ENCODE measurements at regions not wholly inside any gene's neighbourhood (a gene's known extent, or its start where the extent isn't known, plus 50 kb on each side); places are given as distances from the start of the nearest gene placed in this dataset.

GRCh38 chr4:177595386-177595785 lies 153.1 kb upstream of the AGA start:
- Histone ChIP-seq H3F3A (ENCODE audit: insufficient read depth, low read length) (no peaks in the 10 kb centered on the region), H3K4me1 (ENCODE audit: low read length) (no peaks in the 10 kb centered on the region), H3K79me2 (ENCODE audit: low read length) (no peaks in the 10 kb centered on the region), H3K36me3 (replicated peaks; ENCODE audit: insufficient read depth, low read length) (no peaks in the 10 kb centered on the region), H3K27ac (ENCODE audit: low read length) (no peak overlapping the region), H3K4me2 (ENCODE audit: low read depth, low read length) (no peak overlapping the region), H3K9ac (ENCODE audit: low read length) (no peak overlapping the region), H3K9me3 (replicated peaks; ENCODE audit: insufficient read depth, low read length) (no peaks in the 10 kb centered on the region), H3K9me2 (replicated peaks; ENCODE audit: insufficient read depth, low read length) (no peaks in the 10 kb centered on the region), H3K27me3 (replicated peaks; ENCODE audit: insufficient read depth, low read length) (no peaks in the 10 kb centered on the region), H4K20me1 (ENCODE audit: insufficient read depth, low read length) (no peaks in the 10 kb centered on the region), H3K4me3 (ENCODE audit: low read length) (no peak overlapping the region), H2AFZ (ENCODE audit: low read length) (no peak overlapping the region)
- no peak for TF ChIP-seq EZH2phosphoT487 (IDR thresholded peaks at IDR 0.05; ENCODE audit: low read length)
- no peak for TF ChIP-seq CTCF (IDR thresholded peaks at IDR 0.05; ENCODE audit: low read length)
- TF ChIP-seq EZH2 (optimal IDR thresholded peaks at IDR 0.05; ENCODE audit: low read depth, low read length) = no peak
- no peak for DNase-seq

DNA sequence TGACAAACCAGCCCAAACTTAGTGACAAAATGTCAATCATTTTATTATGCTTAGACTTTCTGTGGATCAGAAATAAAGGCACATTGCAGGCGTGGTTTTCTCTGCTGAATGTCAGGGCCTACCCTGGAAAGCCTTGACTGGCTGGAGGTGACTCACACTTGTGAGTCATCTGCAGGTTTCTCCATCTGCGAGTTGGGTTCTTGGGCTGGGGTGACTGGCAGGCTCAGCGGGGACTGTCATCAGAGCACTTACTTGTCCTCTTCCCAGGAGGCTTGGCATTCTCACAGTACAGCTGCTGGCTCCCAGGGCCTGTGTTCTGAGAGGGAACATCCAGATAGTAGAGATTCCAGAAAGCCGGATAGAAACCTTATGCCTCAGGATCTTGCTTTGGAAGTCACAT lies 153.8 kb upstream of the AGA start:
- Histone ChIP-seq H3K4me3 (ENCODE audit: low read length) (no peak overlapping the region), H2AFZ (ENCODE audit: low read length) (no peak overlapping the region), H3K36me3 (replicated peaks; ENCODE audit: insufficient read depth, low read length) (no peaks in the 10 kb centered on the region), H4K20me1 (ENCODE audit: insufficient read depth, low read length) (no peaks in the 10 kb centered on the region), H3K27me3 (replicated peaks; ENCODE audit: insufficient read depth, low read length) (no peaks in the 10 kb centered on the region), H3F3A (ENCODE audit: insufficient read depth, low read length) (no peaks in the 10 kb centered on the region), H3K9me3 (replicated peaks; ENCODE audit: insufficient read depth, low read length) (no peaks in the 10 kb centered on the region), H3K9ac (ENCODE audit: low read length) (no peak overlapping the region), H3K9me2 (replicated peaks; ENCODE audit: insufficient read depth, low read length) (no peaks in the 10 kb centered on the region), H3K4me2 (ENCODE audit: low read depth, low read length) (no peak overlapping the region), H3K27ac (ENCODE audit: low read length) (no peak overlapping the region), H3K4me1 (ENCODE audit: low read length) (no peaks in the 10 kb centered on the region), H3K79me2 (ENCODE audit: low read length) (no peaks in the 10 kb centered on the region)
- no peak for DNase-seq
- TF ChIP-seq EZH2phosphoT487 (IDR thresholded peaks at IDR 0.05; ENCODE audit: low read length) (no peak), EZH2 (optimal IDR thresholded peaks at IDR 0.05; ENCODE audit: low read depth, low read length) (no peak)

DNA sequence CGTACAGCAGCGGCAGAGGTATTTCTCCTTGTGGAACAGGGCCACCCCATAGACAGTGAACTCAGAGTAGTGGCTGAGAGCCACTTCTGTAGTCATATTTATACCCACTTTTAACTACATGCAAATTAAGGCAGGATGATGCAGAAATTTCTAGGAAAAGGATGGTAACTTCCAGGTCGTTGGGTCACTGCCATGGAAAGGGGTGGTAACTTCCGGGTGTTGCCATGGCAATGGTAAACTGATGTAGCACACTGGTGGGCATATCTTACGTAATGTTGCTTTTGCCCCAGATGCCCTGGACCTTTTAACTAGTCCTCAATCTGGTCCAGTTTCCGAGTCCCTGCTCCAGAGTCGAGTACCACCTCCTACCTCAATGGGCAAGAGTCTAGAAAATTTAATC lies 154.8 kb upstream of the AGA start:
- Histone ChIP-seq H3K9me2 (replicated peaks; ENCODE audit: insufficient read depth, low read length) (no peaks in the 10 kb centered on the region), H3K79me2 (ENCODE audit: low read length) (no peaks in the 10 kb centered on the region), H3K36me3 (replicated peaks; ENCODE audit: insufficient read depth, low read length) (no peaks in the 10 kb centered on the region), H3K4me3 (ENCODE audit: low read length) (no peak overlapping the region), H3K4me1 (ENCODE audit: low read length) (no peaks in the 10 kb centered on the region), H4K20me1 (ENCODE audit: insufficient read depth, low read length) (no peaks in the 10 kb centered on the region), H3K4me2 (ENCODE audit: low read depth, low read length) (no peak overlapping the region), H3K27ac (ENCODE audit: low read length) (no peak overlapping the region), H3F3A (ENCODE audit: insufficient read depth, low read length) (no peaks in the 10 kb centered on the region), H3K9ac (ENCODE audit: low read length) (no peak overlapping the region), H3K9me3 (replicated peaks; ENCODE audit: insufficient read depth, low read length) (no peaks in the 10 kb centered on the region), H2AFZ (ENCODE audit: low read length) (no peak overlapping the region), H3K27me3 (replicated peaks; ENCODE audit: insufficient read depth, low read length) (no peaks in the 10 kb centered on the region)
- TF ChIP-seq EZH2 (optimal IDR thresholded peaks at IDR 0.05; ENCODE audit: low read depth, low read length) (no peak), CTCF (IDR thresholded peaks at IDR 0.05; ENCODE audit: low read length) (no peak), EZH2phosphoT487 (IDR thresholded peaks at IDR 0.05; ENCODE audit: low read length) (no peak)
- no peak for DNase-seq

- H3K36me3 ChIP-seq (replicated peaks; ENCODE audit: insufficient read depth, low read length) = no peaks in the 10 kb centered on the region
- no peak for DNase-seq
- H3K27me3 ChIP-seq (replicated peaks; ENCODE audit: insufficient read depth, low read length) = no peaks in the 10 kb centered on the region
- no peak overlapping the region for H3K9ac ChIP-seq (ENCODE audit: low read length)
- H3K4me3 ChIP-seq (ENCODE audit: low read length) = no peak overlapping the region
- H3K79me2 ChIP-seq (ENCODE audit: low read length) = no peaks in the 10 kb centered on the region
- H3K4me2 ChIP-seq (ENCODE audit: low read depth, low read length) = no peak overlapping the region
- H3K4me1 ChIP-seq (ENCODE audit: low read length) = no peaks in the 10 kb centered on the region
- H3K27ac ChIP-seq (ENCODE audit: low read length) = no peak overlapping the region
- no peaks in the 10 kb centered on the region for H3K9me3 ChIP-seq (replicated peaks; ENCODE audit: insufficient read depth, low read length)
- H2AFZ ChIP-seq (ENCODE audit: low read length) = no peak overlapping the region
- H3F3A ChIP-seq (ENCODE audit: insufficient read depth, low read length) = no peaks in the 10 kb centered on the region
- H3K9me2 ChIP-seq (replicated peaks; ENCODE audit: insufficient read depth, low read length) = no peaks in the 10 kb centered on the region
- no peaks in the 10 kb centered on the region for H4K20me1 ChIP-seq (ENCODE audit: insufficient read depth, low read length)
- TF ChIP-seq CTCF (IDR thresholded peaks at IDR 0.05; ENCODE audit: low read length) (no peak), EZH2 (optimal IDR thresholded peaks at IDR 0.05; ENCODE audit: low read depth, low read length) (no peak), EZH2phosphoT487 (IDR thresholded peaks at IDR 0.05; ENCODE audit: low read length) (no peak)
Measured at GRCh38 chr4:177605252-177605651, 163.0 kb upstream of the AGA start.

Measured in MM.1S (cell line).